MM.1S (cell line): ENCODE measurements at regions not wholly inside any gene's neighbourhood (a gene's known extent, or its start where the extent isn't known, plus 50 kb on each side); places are given as distances from the start of the nearest gene placed in this dataset.
"Not testable (repeated sequence)": the region's sequence is repeated elsewhere in the genome, so short reads cannot be mapped to it uniquely, and the experiment has no call there.

ENCODE experiments used
- DNase-seq: peaks from one replicate; pipeline ENCODE4 v3.0.0-alpha.2; 2015
- H2AFZ ChIP-seq: fragments of 300-600 bp; sonication (generic); 2 replicates; pipeline ENCODE4 v1.6.0; 2016; ENCODE audit warnings: antibody characterized with exemption, low read length
- H3F3A ChIP-seq: fragments of 300-600 bp; sonication (generic); 2 replicates; pipeline ENCODE4 v1.6.1; 2016; ENCODE audit warnings: mild to moderate bottlenecking, antibody characterized with exemption, low read length, moderate library complexity, mixed read lengths; ENCODE audit not compliant: insufficient read depth
- H3K27ac ChIP-seq: fragments of 300-600 bp; sonication (generic); 2 replicates; pipeline ENCODE4 v1.5.1; 2016; ENCODE audit warnings: mild to moderate bottlenecking, low read length
- H3K27me3 ChIP-seq: fragments of 300-600 bp; sonication (generic); replicated peaks from 2 replicates; pipeline ENCODE4 v1.6.0; 2016; ENCODE audit warnings: low read length; ENCODE audit not compliant: insufficient read depth
- H3K36me3 ChIP-seq: fragments of 300-600 bp; sonication (generic); replicated peaks from 2 replicates; pipeline ENCODE4 v1.6.1; 2016; ENCODE audit warnings: mild to moderate bottlenecking, low read length, mixed read lengths; ENCODE audit not compliant: insufficient read depth
- H3K4me1 ChIP-seq: fragments of 300-600 bp; sonication (generic); 2 replicates; pipeline ENCODE4 v1.6.1; 2016; ENCODE audit warnings: low read length, mixed read lengths
- H3K4me2 ChIP-seq: fragments of 300-600 bp; sonication (generic); 2 replicates; pipeline ENCODE4 v1.6.0; 2016; ENCODE audit warnings: low read depth, low read length
- H3K4me3 ChIP-seq: fragments of 300-600 bp; sonication (generic); 2 replicates; pipeline ENCODE4 v1.5.1; 2016; ENCODE audit warnings: low read length, mixed read lengths
- H3K79me2 ChIP-seq: fragments of 300-600 bp; sonication (generic); 2 replicates; pipeline ENCODE4 v1.6.1; 2016; ENCODE audit warnings: mixed run types, low read length, mixed read lengths
- H3K9ac ChIP-seq: fragments of 300-600 bp; sonication (generic); 2 replicates; pipeline ENCODE4 v1.6.1; 2016; ENCODE audit warnings: low read length, mixed read lengths
- H3K9me2 ChIP-seq: fragments of 300-600 bp; sonication (generic); replicated peaks from 2 replicates; pipeline ENCODE4 v1.6.1; 2016; ENCODE audit warnings: mild to moderate bottlenecking, low read length, mixed read lengths; ENCODE audit not compliant: insufficient read depth
- H3K9me3 ChIP-seq: fragments of 300-600 bp; sonication (generic); replicated peaks from 2 replicates; pipeline ENCODE4 v1.6.1; 2016; ENCODE audit warnings: mild to moderate bottlenecking, low read length, mixed read lengths; ENCODE audit not compliant: insufficient read depth
- H4K20me1 ChIP-seq: fragments of 300-600 bp; sonication (generic); 2 replicates; pipeline ENCODE4 v1.6.1; 2016; ENCODE audit warnings: mild to moderate bottlenecking, low read length, moderate library complexity, mixed read lengths; ENCODE audit not compliant: insufficient read depth
- CTCF ChIP-seq: fragments of 300-600 bp; sonication (generic); IDR thresholded peaks from 2 replicates; pipeline ENCODE4 v1.5.1; 2016; ENCODE audit warnings: antibody characterized with exemption, low read length, mixed read lengths
- EZH2 ChIP-seq: fragments of 300-600 bp; sonication (generic); optimal IDR thresholded peaks from 2 replicates; pipeline ENCODE3; 2017; ENCODE audit warnings: low read depth, mild to moderate bottlenecking, antibody characterized with exemption, low read length, mixed read lengths
- EZH2phosphoT487 ChIP-seq: fragments of 300-600 bp; sonication (generic); IDR thresholded peaks from 2 replicates; pipeline ENCODE4 v1.6.1; 2018; ENCODE audit warnings: antibody characterized with exemption, low read length

GRCh38 chr18:43367895-43368294 lies 90.6 kb upstream of the SYT4 start:
- Histone ChIP-seq H3K36me3 (no peaks in the 10 kb centered on the region), H3K27ac (no peak overlapping the region), H3K4me3 (no peak overlapping the region), H3K9ac (no peak overlapping the region), H3K4me1 (no peaks in the 10 kb centered on the region), H2AFZ (no peak overlapping the region), H3K27me3 (no peaks in the 10 kb centered on the region), H3K4me2 (no peak overlapping the region), H3F3A (no peaks in the 10 kb centered on the region), H3K79me2 (no peaks in the 10 kb centered on the region), H4K20me1 (no peaks in the 10 kb centered on the region), H3K9me2 (no peaks in the 10 kb centered on the region), H3K9me3 (no peaks in the 10 kb centered on the region)
- no peak for DNase-seq
- TF ChIP-seq EZH2 (no peak), CTCF (no peak), EZH2phosphoT487 (no peak)

DNA sequence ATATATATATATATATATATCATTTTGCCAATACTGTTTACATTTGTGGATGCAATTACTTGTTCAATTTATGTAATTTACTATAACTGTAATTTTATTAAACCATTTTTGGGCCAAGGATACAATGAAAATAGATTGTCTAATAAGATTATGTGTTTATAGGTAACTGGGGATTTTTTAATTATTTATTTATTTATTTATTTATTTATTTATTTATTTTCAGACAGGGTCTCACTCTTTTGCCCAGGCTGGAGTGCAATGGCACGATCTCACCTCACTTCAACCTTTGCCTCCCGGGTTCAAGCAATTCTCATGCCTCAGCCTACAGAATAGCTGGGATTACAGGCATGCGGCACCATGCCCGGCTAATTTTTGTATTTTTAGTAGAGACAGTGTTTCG lies 92.0 kb upstream of the SYT4 start:
- not testable (repeated sequence) for H3K79me2 ChIP-seq, H3K4me3 ChIP-seq, H3K36me3 ChIP-seq, H4K20me1 ChIP-seq, H3K9me2 ChIP-seq, H3F3A ChIP-seq, H2AFZ ChIP-seq, H3K9ac ChIP-seq, H3K4me1 ChIP-seq, H3K4me2 ChIP-seq, H3K9me3 ChIP-seq, H3K27me3 ChIP-seq, H3K27ac ChIP-seq, DNase-seq

DNA sequence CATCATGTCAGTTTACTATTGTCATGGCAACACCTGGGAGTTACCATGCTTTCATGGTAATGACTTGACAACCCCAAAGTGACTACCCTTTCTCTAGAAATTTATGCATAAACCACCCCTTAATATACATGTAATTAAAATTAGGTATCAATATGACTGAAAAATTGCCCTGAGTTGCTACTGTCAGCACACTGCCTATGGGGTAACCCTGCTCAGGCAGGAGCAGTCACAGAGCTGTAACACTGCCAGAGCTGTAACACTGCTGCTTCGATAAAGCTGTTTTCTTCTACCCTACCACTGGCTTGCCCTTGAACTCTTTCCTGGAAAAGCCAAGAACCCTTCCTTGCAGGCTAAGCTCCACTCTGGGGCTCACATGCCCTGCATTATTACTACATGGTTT lies 95.5 kb upstream of the SYT4 start:
- no peaks in the 10 kb centered on the region for H3K4me1 ChIP-seq
- no peaks in the 10 kb centered on the region for H3K36me3 ChIP-seq
- no peaks in the 10 kb centered on the region for H3K9me2 ChIP-seq
- no peaks in the 10 kb centered on the region for H3K9me3 ChIP-seq
- DNase-seq = no peak
- H3K27me3 ChIP-seq = no peaks in the 10 kb centered on the region
- H3K4me3 ChIP-seq = no peak overlapping the region
- no peak overlapping the region for H3K27ac ChIP-seq
- TF ChIP-seq CTCF = no peak
- no peak for TF ChIP-seq EZH2phosphoT487
- no peak for TF ChIP-seq EZH2
- no peaks in the 10 kb centered on the region for H4K20me1 ChIP-seq
- no peak overlapping the region for H2AFZ ChIP-seq
- H3K4me2 ChIP-seq = no peak overlapping the region
- H3K9ac ChIP-seq = no peak overlapping the region
- no peaks in the 10 kb centered on the region for H3F3A ChIP-seq
- no peaks in the 10 kb centered on the region for H3K79me2 ChIP-seq

- no peaks in the 10 kb centered on the region for H3F3A ChIP-seq
- no peak overlapping the region for H2AFZ ChIP-seq
- H3K4me3 ChIP-seq = no peak overlapping the region
- no peak overlapping the region for H3K4me2 ChIP-seq
- H4K20me1 ChIP-seq = no peaks in the 10 kb centered on the region
- no peaks in the 10 kb centered on the region for H3K36me3 ChIP-seq
- H3K27ac ChIP-seq = no peak overlapping the region
- DNase-seq = no peak
- H3K9ac ChIP-seq = no peak overlapping the region
- H3K27me3 ChIP-seq = no peaks in the 10 kb centered on the region
- H3K4me1 ChIP-seq = no peaks in the 10 kb centered on the region
- H3K9me3 ChIP-seq = no peaks in the 10 kb centered on the region
- no peaks in the 10 kb centered on the region for H3K9me2 ChIP-seq
- H3K79me2 ChIP-seq = no peaks in the 10 kb centered on the region
- no peak for TF ChIP-seq EZH2phosphoT487
- no peak for TF ChIP-seq EZH2
- TF ChIP-seq CTCF = no peak
Measured at GRCh38 chr18:43380104-43380672, 102.9 kb upstream of the SYT4 start.
